A549 (cell line): ENCODE measurements at regions not wholly inside any gene's neighbourhood (a gene's known extent, or its start where the extent isn't known, plus 50 kb on each side); places are given as distances from the start of the nearest gene placed in this dataset.

Source experiments
- ATAC-seq, 2 experiments: fragments of 200-7000 bp in 1 of 2; fragments of >200 bp in 1 of 2; cut with Nextera tagmentation in 1 of 2; cut with Tn5 transposase in 1 of 2; 3 replicates each; pipeline versions ENCODE4 v1.8.0 to v1.9.1; 2018 to 2020; ENCODE audit warnings: mild to moderate bottlenecking in 1 of 2, moderate library complexity in 1 of 2
- CTCF ChIA-PET: fragments of 300-600 bp; sonication (Branson Sonifier 250); formaldehyde crosslinking; extraction: SDS; loops from one replicate; lab custom pipeline; 2021; ENCODE audit warnings: antibody characterized with exemption, inconsistent platforms; lab: Yijun Ruan, JAX
- POLR2A ChIA-PET: fragments of 350-600 bp; formaldehyde crosslinking; extraction: SDS; loops from one replicate; lab custom pipeline; 2021; ENCODE audit warnings: antibody characterized with exemption, inconsistent platforms; lab: Yijun Ruan, JAX
- DNase-seq, 2 experiments: peaks; one replicate each; pipeline versions ENCODE4 v3.0.0 to v3.0.0-alpha.2; 2011 to 2016; ENCODE audit warnings: low read depth in 1 of 2, low spot score in 1 of 2
- FAIRE-seq: peaks from 2 replicates; lab custom pipeline; 2011; peaks lifted over from hg19 to GRCh38; lab: Jason Lieb, UNC
- H3K27ac ChIP-seq, 2 experiments: fragments of >200 bp; sonication (Bioruptor Twin); formaldehyde crosslinking; 3 replicates each; pipeline ENCODE4 v1.5.1; 2016 to 2017
- H3K4me1 ChIP-seq: fragments of >200 bp; sonication (Bioruptor Twin); formaldehyde crosslinking; 3 replicates; pipeline ENCODE4 v1.6.1; 2016
- H3K4me2 ChIP-seq: fragments of >200 bp; sonication (Bioruptor Twin); formaldehyde crosslinking; 3 replicates; pipeline ENCODE4 v1.6.1; 2016
- H3K4me3 ChIP-seq: fragments of >200 bp; sonication (Bioruptor Twin); formaldehyde crosslinking; 3 replicates; pipeline ENCODE4 v1.5.1; 2016
- H3K9me3 ChIP-seq: fragments of >200 bp; sonication (Bioruptor Twin); formaldehyde crosslinking; 3 replicates; pipeline ENCODE4 v1.6.1; 2016
- BHLHE40 ChIP-seq: IDR thresholded peaks from 2 replicates; pipeline ENCODE4 v1.6.1; 2012; ENCODE audit warnings: low read depth, low read length, inconsistent platforms
- CBX8 ChIP-seq: fragments of 200-600 bp; sonication (generic); IDR thresholded peaks from 2 replicates; pipeline ENCODE4 v1.6.1; 2016
- CHD4 ChIP-seq: fragments of 200-600 bp; sonication (generic); IDR thresholded peaks from 2 replicates; pipeline ENCODE4 v1.6.1; 2016; ENCODE audit warnings: antibody characterized with exemption, mild to moderate bottlenecking, borderline replicate concordance
- EHMT2 ChIP-seq: fragments of 200-600 bp; sonication (generic); IDR thresholded peaks from 2 replicates; pipeline ENCODE4 v1.6.1; 2016; ENCODE audit warnings: antibody characterized with exemption, low read depth, mild to moderate bottlenecking, moderate library complexity
- ESRRA ChIP-seq: fragments of 150-350 bp; IDR thresholded peaks from 2 replicates; pipeline ENCODE4 v1.6.1; 2014; ENCODE audit warnings: mild to moderate bottlenecking, low read length, borderline replicate concordance
- FOSB ChIP-seq: fragments of 250-450 bp; sonication (Bioruptor Pico); IDR thresholded peaks from 2 replicates; pipeline ENCODE4 v1.5.0; 2020; ENCODE audit warnings: mild to moderate bottlenecking, moderate library complexity
- FOSL2 ChIP-seq, 2 experiments: fragments of 450-650 bp in 1 of 2; fragments of >200 bp in 1 of 2; sonication (Bioruptor Twin) in 1 of 2; formaldehyde crosslinking; IDR thresholded peaks; 2 replicates each; pipeline versions ENCODE4 v1.5.0 to v1.6.1; 2016 to 2020; ENCODE audit warnings: mild to moderate bottlenecking in 1 of 2, moderate library complexity in 1 of 2
- HOXB5 ChIP-seq: fragments of 250-450 bp; sonication (Bioruptor Pico); IDR thresholded peaks from 2 replicates; pipeline ENCODE4 v1.5.0; 2020; ENCODE audit warnings: mild to moderate bottlenecking, moderate library complexity
- JUN ChIP-seq, 2 experiments: fragments of >200 bp; sonication (Bioruptor Twin); formaldehyde crosslinking; IDR thresholded peaks; 2 replicates in 1 of 2; 3 replicates in 1 of 2; pipeline ENCODE4 v1.6.1; 2016 to 2017
- JUNB ChIP-seq: fragments of >200 bp; sonication (Bioruptor Twin); formaldehyde crosslinking; IDR thresholded peaks from 2 replicates; pipeline ENCODE4 v1.6.1; 2016
- MAZ ChIP-seq: fragments of 150-350 bp; IDR thresholded peaks from 2 replicates; pipeline ENCODE4 v1.6.1; 2014; ENCODE audit warnings: antibody characterized with exemption, low read depth, low read length, borderline replicate concordance
- MYC ChIP-seq: IDR thresholded peaks from 2 replicates; pipeline ENCODE4 v1.6.1; 2012; ENCODE audit warnings: mild to moderate bottlenecking, inconsistent platforms, low read length, improper control_type of control experiment, borderline replicate concordance
- NFE2L2 ChIP-seq: fragments of 150-350 bp; conservative IDR thresholded peaks from 2 replicates; pipeline ENCODE4 v1.6.1; 2014; ENCODE audit warnings: low read length
- RCOR1 ChIP-seq: fragments of 150-350 bp; IDR thresholded peaks from 2 replicates; pipeline ENCODE4 v1.6.1; 2014; ENCODE audit warnings: antibody characterized with exemption, low read length, low read depth
- RFX5 ChIP-seq: fragments of 450-650 bp; IDR thresholded peaks from 2 replicates; pipeline ENCODE4 v1.7.1; 2014; ENCODE audit warnings: antibody characterized with exemption, mild to moderate bottlenecking, moderate library complexity
- TFCP2L1 ChIP-seq: fragments of 250-450 bp; sonication (Bioruptor Pico); IDR thresholded peaks from 2 replicates; pipeline ENCODE4 v1.5.0; 2021; ENCODE audit warnings: mild to moderate bottlenecking
- ZFP36 ChIP-seq: fragments of 450-650 bp; IDR thresholded peaks from 2 replicates; pipeline ENCODE4 v1.6.1; 2014; ENCODE audit warnings: borderline replicate concordance; ENCODE audit not compliant: partially characterized antibody
- ZSCAN20 ChIP-seq: fragments of 250-450 bp; sonication (Bioruptor Pico); IDR thresholded peaks from 2 replicates; pipeline ENCODE4 v1.8.0; 2022; ENCODE audit warnings: mild to moderate bottlenecking, moderate library complexity
- whole genome bisulfite sequencing: methylation state at CpG from one replicate; pipeline ENCODE4 v1.1.6; 2017; ENCODE audit errors: missing lambda C conversion rate; 5-methylcytosine and 5-hydroxymethylcytosine counted together
- TF ChIP-seq, protein P1 (sequence below): fragments of >200 bp; sonication (Bioruptor Twin); formaldehyde crosslinking; IDR thresholded peaks from 2 replicates; pipeline ENCODE4 v1.6.1; 2016
- TF ChIP-seq, protein P2 (sequence below): fragments of 150-350 bp; IDR thresholded peaks from 2 replicates; pipeline ENCODE4 v1.6.1; 2014; ENCODE audit warnings: low read depth, mild to moderate bottlenecking, low read length
- TF ChIP-seq, protein P3 (sequence below): IDR thresholded peaks from 2 replicates; pipeline ENCODE4 v1.6.1; 2012
- TF ChIP-seq, protein P4 (sequence below): fragments of 250-450 bp; sonication (Bioruptor Pico); IDR thresholded peaks from 2 replicates; pipeline ENCODE4 v1.5.0; 2020; ENCODE audit warnings: low read depth, mild to moderate bottlenecking, moderate library complexity
- TF ChIP-seq, protein P5 (sequence below): IDR thresholded peaks from 2 replicates; pipeline ENCODE4 v1.6.1; 2012

DNA sequence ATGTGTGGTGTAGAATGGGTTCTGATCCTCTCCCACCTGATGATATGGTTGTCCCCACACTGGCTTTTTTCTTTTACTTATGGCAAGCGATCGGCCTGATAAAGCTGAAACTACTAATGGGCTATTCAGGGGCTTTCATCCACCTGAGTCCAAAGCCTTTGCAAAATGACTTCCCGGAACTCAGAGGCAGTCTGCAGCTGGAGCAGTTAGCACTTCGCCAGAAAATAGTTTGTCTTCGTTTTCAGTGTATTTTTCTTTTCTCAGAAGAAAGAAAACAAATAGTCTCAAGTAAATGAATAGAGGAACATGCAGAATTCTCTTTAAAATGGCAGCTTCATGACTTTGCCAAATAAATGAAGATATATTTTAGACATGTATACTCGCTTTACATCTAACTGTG is 306.0 kb upstream of the ADAMTS9 start:
- Histone ChIP-seq H3K4me3 (no peak overlapping the region), H3K27ac (no peak overlapping the region), H3K9me3 (no peaks in the 10 kb centered on the region), H3K4me1 (no peaks in the 10 kb centered on the region), H3K4me2 (no peak overlapping the region)
- CTCF ChIA-PET, result interaction anchor here (0.6 kb wide), 2 partner anchors 15 to 269 kb away, joined by 3 read pairs; no protein-coding TSS in a partner anchor
- FAIRE-seq, result no peak
- DNase-seq, result no peak
- 44% methylated on average over 6 of the region's 6 CpGs for whole genome bisulfite sequencing
- TF ChIP-seq CBX8, result no peak
- TF ChIP-seq FOSL2 (IDR thresholded peaks at IDR 0.05), result no peak
- no peak for TF ChIP-seq FOSL2 (CRISPR knock-in tag; IDR thresholded peaks at IDR 0.05)
- no peak for TF ChIP-seq JUN (IDR thresholded peaks at IDR 0.05)
- no peak for TF ChIP-seq FOSB (CRISPR knock-in tag)
- no peak for TF ChIP-seq ZFP36
- no peak for TF ChIP-seq BHLHE40
- no peak for TF ChIP-seq RFX5
- no peak for TF ChIP-seq NFE2L2
- TF ChIP-seq ZSCAN20 (CRISPR knock-in tag), result no peak
- TF ChIP-seq CHD4, result no peak
- TF ChIP-seq ESRRA, result no peak
- ATAC-seq, result no peak
- POLR2A ChIA-PET, result no interaction called here

DNA sequence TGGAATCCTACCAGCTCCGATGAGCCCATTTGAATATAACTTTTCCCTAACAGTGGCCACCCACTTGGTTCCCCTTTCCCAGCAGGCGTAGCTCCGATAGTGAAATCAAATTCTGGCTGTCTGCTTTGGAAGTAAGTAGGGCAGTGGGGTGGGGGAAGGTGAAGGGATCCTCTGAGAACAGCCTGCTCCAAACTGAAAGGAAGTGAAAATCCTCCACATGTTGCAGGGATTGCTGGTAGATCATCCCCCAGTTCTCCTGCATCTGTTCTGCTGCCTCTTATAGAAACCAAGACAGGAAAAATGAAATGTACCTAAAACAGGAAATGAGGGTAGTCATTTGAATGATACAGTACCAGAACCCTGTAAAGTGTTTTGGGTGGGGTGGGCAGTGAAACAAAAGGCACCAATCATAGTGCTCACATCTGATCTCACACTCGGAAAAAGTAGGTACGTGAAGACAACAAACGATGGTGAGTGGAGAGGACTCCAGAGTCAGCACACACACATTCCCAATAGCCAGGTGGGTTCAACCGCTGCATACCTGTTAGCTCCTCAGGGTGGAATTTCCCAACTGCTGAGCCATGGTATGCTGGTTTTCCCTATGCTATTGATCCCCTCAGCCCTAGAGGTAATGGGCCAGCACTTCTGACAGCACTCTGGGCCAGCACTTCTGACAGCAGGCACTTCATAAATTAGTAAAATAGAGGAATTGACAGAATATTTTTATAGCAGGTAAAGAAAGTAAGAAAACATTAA is 304.9 kb upstream of the ADAMTS9 start:
- ATAC-seq, result no peak
- WGBS, result 29% methylated on average over 5 of the region's 7 CpGs
- CTCF ChIA-PET, result no interaction called here

DNA sequence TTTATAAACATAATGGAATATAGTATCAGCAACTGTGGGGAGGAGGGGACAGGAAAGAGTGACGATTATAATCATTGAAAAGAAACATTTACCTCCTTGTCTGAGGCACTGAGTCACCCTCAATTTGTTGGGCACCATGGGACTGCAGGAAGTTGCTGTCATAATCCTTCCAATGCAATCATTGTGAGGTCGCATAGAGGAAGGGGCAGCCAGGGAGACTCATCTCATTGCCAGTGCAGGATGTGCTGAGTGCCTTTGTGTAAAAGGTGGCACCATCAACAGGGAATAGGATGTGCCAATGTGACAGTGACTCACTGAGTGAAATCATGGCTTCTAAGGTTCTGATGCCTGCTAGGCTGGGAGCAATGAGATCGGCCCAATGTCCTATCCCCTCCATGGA is 300.4 kb upstream of the ADAMTS9 start:
- FAIRE-seq, result no peak
- H3K27ac ChIP-seq, result no peak overlapping the region

More for the DNA sequence above, 304.9 kb upstream of the ADAMTS9 start:
- TF ChIP-seq FOSB (CRISPR knock-in tag) (no peak), ZSCAN20 (CRISPR knock-in tag) (no peak), RFX5 (no peak), TFCP2L1 (CRISPR knock-in tag) (no peak), MAZ (no peak), RCOR1 (no peak), MYC (no peak)
- TF ChIP-seq, protein P1, sequence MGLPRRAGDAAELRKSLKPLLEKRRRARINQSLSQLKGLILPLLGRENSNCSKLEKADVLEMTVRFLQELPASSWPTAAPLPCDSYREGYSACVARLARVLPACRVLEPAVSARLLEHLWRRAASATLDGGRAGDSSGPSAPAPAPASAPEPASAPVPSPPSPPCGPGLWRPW, result no peak
- no peak overlapping the region for H3K27ac ChIP-seq
- no peak for FAIRE-seq
- no peak overlapping the region for H3K4me2 ChIP-seq
- DNase-seq, result no peak
- H3K4me3 ChIP-seq, result no peak overlapping the region
- POLR2A ChIA-PET, result no interaction called here
- H3K9me3 ChIP-seq, result no peaks in the 10 kb centered on the region
- no peaks in the 10 kb centered on the region for H3K4me1 ChIP-seq

DNA sequence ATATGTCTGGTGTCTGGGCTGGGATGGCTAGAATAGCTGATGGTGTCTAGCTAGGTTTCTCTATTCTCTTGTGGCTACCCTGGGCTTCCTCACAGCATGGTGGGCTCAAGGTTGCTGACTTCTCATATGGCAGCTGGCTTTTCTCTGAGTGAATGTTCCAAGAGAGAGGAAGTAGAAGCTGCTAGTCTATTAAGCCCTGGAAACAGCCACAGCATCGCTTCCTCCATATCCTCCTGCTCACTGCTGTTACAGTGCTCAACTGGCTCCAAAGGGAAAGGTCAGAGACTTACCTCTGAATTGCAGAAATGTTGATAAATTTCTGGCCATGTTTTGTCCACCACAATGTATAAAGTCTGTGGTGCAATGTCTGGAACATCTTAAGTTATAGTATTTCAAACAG is 299.9 kb upstream of the ADAMTS9 start:
- FAIRE-seq, result no peak
- no peak overlapping the region for H3K4me2 ChIP-seq
- no peaks in the 10 kb centered on the region for H3K9me3 ChIP-seq
- no peak for DNase-seq
- POLR2A ChIA-PET, result no interaction called here
- no peak for ATAC-seq
- CTCF ChIA-PET, result no interaction called here
- H3K4me3 ChIP-seq, result no peak overlapping the region
- no peak overlapping the region for H3K27ac ChIP-seq
- no peaks in the 10 kb centered on the region for H3K4me1 ChIP-seq
- WGBS, result 0% methylated on average over 1 of the region's 1 CpG
- TF ChIP-seq, protein P2, sequence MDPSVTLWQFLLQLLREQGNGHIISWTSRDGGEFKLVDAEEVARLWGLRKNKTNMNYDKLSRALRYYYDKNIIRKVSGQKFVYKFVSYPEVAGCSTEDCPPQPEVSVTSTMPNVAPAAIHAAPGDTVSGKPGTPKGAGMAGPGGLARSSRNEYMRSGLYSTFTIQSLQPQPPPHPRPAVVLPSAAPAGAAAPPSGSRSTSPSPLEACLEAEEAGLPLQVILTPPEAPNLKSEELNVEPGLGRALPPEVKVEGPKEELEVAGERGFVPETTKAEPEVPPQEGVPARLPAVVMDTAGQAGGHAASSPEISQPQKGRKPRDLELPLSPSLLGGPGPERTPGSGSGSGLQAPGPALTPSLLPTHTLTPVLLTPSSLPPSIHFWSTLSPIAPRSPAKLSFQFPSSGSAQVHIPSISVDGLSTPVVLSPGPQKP, result no peak
- TF ChIP-seq, protein P3, sequence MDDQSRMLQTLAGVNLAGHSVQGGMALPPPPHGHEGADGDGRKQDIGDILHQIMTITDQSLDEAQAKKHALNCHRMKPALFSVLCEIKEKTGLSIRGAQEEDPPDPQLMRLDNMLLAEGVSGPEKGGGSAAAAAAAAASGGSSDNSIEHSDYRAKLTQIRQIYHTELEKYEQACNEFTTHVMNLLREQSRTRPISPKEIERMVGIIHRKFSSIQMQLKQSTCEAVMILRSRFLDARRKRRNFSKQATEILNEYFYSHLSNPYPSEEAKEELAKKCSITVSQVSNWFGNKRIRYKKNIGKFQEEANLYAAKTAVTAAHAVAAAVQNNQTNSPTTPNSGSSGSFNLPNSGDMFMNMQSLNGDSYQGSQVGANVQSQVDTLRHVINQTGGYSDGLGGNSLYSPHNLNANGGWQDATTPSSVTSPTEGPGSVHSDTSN, result no peak
- TF ChIP-seq, protein P4, sequence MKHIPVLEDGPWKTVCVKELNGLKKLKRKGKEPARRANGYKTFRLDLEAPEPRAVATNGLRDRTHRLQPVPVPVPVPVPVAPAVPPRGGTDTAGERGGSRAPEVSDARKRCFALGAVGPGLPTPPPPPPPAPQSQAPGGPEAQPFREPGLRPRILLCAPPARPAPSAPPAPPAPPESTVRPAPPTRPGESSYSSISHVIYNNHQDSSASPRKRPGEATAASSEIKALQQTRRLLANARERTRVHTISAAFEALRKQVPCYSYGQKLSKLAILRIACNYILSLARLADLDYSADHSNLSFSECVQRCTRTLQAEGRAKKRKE, result no peak
- TF ChIP-seq HOXB5 (CRISPR knock-in tag), result no peak
- no peak for TF ChIP-seq MAZ
- no peak for TF ChIP-seq EHMT2
- TF ChIP-seq, protein P5, sequence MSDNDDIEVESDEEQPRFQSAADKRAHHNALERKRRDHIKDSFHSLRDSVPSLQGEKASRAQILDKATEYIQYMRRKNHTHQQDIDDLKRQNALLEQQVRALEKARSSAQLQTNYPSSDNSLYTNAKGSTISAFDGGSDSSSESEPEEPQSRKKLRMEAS, result no peak
- TF ChIP-seq, protein P1, result no peak

More for the DNA sequence above, 300.4 kb upstream of the ADAMTS9 start:
- POLR2A ChIA-PET, result no interaction called here
- no peak for ATAC-seq
- Histone ChIP-seq H3K4me1 (no peaks in the 10 kb centered on the region), H3K4me2 (no peak overlapping the region)
- no peak for TF ChIP-seq JUNB
- TF ChIP-seq, all 56 proteins: peak for 0
- Histone ChIP-seq H3K4me3 (no peak overlapping the region), H3K9me3 (no peaks in the 10 kb centered on the region)
- WGBS, result 1% methylated on average over 3 of the region's 3 CpGs
- CTCF ChIA-PET, result no interaction called here
- no peak for DNase-seq
